ENCODE measurements at regions not wholly inside any gene's neighbourhood (a gene's known extent, or its start where the extent isn't known, plus 50 kb on each side); places are given as distances from the start of the nearest gene placed in this dataset.

DNA sequence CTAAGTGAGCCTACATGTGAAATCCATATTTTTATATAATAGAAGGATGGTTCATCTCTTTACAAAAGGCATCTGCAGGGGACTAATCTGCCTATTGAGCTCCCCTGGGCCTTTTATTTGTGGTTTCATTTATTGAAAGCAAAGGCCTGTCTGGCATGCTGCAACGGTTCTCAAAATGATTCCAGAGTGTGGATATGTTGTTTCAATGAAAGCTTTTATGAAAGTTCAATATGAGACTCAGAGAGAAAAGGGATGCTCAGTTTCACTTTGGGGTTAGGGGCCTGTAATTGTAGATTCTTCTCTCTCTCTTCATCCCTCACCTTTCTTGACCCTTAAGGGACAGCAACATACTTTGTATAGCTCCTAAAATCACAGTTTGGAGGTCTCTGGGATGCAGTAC lies 204.2 kb upstream of the CASK start:
- Histone ChIP-seq H3K27me3 (ENCODE audit: control insufficient read depth in 4 of 4, insufficient read depth in 4 of 4, low read length in 3 of 4) (no peaks in the 10 kb centered on the region), H3K9me3 (ENCODE audit: control insufficient read depth in 4 of 4, low read length in 3 of 4) (no peaks in the 10 kb centered on the region), H3K4me3 (ENCODE audit: low read depth in 1 of 3, low read length in 3 of 3) (no peak overlapping the region), H3K36me3 (ENCODE audit: control insufficient read depth in 4 of 4, insufficient read depth in 3 of 4, low read depth in 1 of 4, low read length in 3 of 4) (no peaks in the 10 kb centered on the region), H3K27ac (ENCODE audit: low read depth in 1 of 2, low read length in 2 of 2) (no peak overlapping the region), H3K9ac (ENCODE audit: low read depth in 1 of 2, low read length in 2 of 2) (no peak overlapping the region), H3K4me1 (ENCODE audit: control insufficient read depth in 4 of 4, insufficient read depth in 4 of 4, low read length in 3 of 4) (no peaks in the 10 kb centered on the region)
- WGBS: 78% methylated on average over 1 of the region's 1 CpG
- no peak for DNase-seq (ENCODE audit: low spot score)
- TF ChIP-seq TAF1 (conservative IDR thresholded peaks at IDR 0.05) (no peak), JUND (IDR thresholded peaks at IDR 0.05) (no peak), ZBTB33 (IDR thresholded peaks at IDR 0.05) (no peak), CTCF (IDR thresholded peaks at IDR 0.05; ENCODE audit: low read depth, low read length, missing input control) (no peak), MAX (IDR thresholded peaks at IDR 0.05) (no peak), GABPA (IDR thresholded peaks at IDR 0.05 in 1 of 2, conservative IDR thresholded peaks at IDR 0.05 in 1 of 2) (no peak), RAD21 (IDR thresholded peaks at IDR 0.05) (no peak), HNF4G (IDR thresholded peaks at IDR 0.05) (no peak), EGR1 (IDR thresholded peaks at IDR 0.05; ENCODE audit: low read depth in 2 of 2) (no peak), FOXA1 (IDR thresholded peaks at IDR 0.05) (no peak), RXRA (IDR thresholded peaks at IDR 0.05) (no peak), NR2F2 (IDR thresholded peaks at IDR 0.05) (no peak), HNF4A (conservative IDR thresholded peaks at IDR 0.05) (no peak), YY1 (IDR thresholded peaks at IDR 0.05) (no peak), SP1 (IDR thresholded peaks at IDR 0.05) (no peak), FOXA2 (IDR thresholded peaks at IDR 0.05) (no peak), REST (IDR thresholded peaks at IDR 0.05) (no peak)
- TF ChIP-seq, protein P1, sequence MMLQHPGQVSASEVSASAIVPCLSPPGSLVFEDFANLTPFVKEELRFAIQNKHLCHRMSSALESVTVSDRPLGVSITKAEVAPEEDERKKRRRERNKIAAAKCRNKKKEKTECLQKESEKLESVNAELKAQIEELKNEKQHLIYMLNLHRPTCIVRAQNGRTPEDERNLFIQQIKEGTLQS (IDR thresholded peaks at IDR 0.05): no peak
